ENCODE measurements at regions not wholly inside any gene's neighbourhood (a gene's known extent, or its start where the extent isn't known, plus 50 kb on each side); places are given as distances from the start of the nearest gene placed in this dataset.

DNA sequence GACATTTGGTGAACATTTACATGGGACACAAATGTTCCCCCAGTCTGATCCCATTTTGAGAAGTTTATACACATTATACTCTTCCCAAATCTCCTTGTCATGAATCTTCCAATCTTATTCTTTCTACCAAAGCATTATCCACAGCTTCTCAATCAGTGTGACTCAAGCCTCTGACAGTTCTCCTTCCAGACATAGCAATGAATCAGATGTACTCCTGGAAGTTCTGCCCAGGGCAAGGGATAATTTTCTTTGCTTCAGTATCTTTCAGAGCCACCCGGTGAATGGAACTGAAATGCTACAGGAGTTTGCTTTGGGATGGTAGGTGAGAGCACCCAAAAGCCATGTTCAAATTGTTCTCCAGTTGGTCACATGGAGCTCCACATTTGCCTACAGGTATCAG is 145.5 kb downstream of the ANXA5 start:
- TF ChIP-seq POLR2AphosphoS5 (IDR thresholded peaks at IDR 0.05; ENCODE audit: low read depth, low read length) (no peak), ZNF280B (CRISPR knock-in tag; IDR thresholded peaks at IDR 0.05; ENCODE audit: borderline replicate concordance) (no peak), CTCF (CRISPR knock-in tag; IDR thresholded peaks at IDR 0.05) (no peak), ZNF7 (CRISPR knock-in tag; IDR thresholded peaks at IDR 0.05) (no peak), GABPA (IDR thresholded peaks at IDR 0.05; ENCODE audit: low read depth, low read length) (no peak), GABPA (CRISPR knock-in tag; IDR thresholded peaks at IDR 0.05; ENCODE audit: low read depth) (no peak), ATF2 (CRISPR knock-in tag; IDR thresholded peaks at IDR 0.05) (no peak)
